Gastrocnemius medialis (tissue), 4 donors: ENCODE measurements at regions not wholly inside any gene's neighbourhood (a gene's known extent, or its start where the extent isn't known, plus 50 kb on each side); places are given as distances from the start of the nearest gene placed in this dataset.

Source experiments
- CTCF ChIP-seq, 5 experiments: fragments of 450-650 bp in 3 of 5; fragments of 200-600 bp in 2 of 5; sonication (generic) in 2 of 5; IDR thresholded peaks in 4 of 5; conservative IDR thresholded peaks in 1 of 5; 1 replicate in 4 of 5; 2 replicates in 1 of 5; pipeline ENCODE4 v1.5.1; 2016 to 2019; ENCODE audit warnings: antibody characterized with exemption in 5 of 5, mild to moderate bottlenecking in 3 of 5, moderate library complexity in 3 of 5
- POLR2A ChIP-seq, 2 donors: fragments of 450-650 bp; IDR thresholded peaks; one replicate each; pipeline ENCODE4 v1.6.1; 2017; ENCODE audit warnings: antibody characterized with exemption in 2 of 2, mild to moderate bottlenecking in 2 of 2, moderate library complexity in 2 of 2

GRCh38 chr6:145312481-145312880 lies 422.8 kb downstream of the EPM2A start:
- no peak for TF ChIP-seq POLR2A (IDR thresholded peaks at IDR 0.05)
- no peak for TF ChIP-seq CTCF (IDR thresholded peaks at IDR 0.05 in 4 of 5, conservative IDR thresholded peaks at IDR 0.05 in 1 of 5)
